IgD-negative memory B cell (primary cell): ENCODE measurements at regions not wholly inside any gene's neighbourhood (a gene's known extent, or its start where the extent isn't known, plus 50 kb on each side); places are given as distances from the start of the nearest gene placed in this dataset.

Source experiments
- H3K27ac Mint-ChIP-seq, 3 donors: one replicate each; pipeline ENCODE4 v1.8.0; 2020 to 2022; ENCODE audit warnings: mild to moderate bottlenecking in 3 of 3, mixed read lengths in 3 of 3, moderate library complexity in 1 of 3
- H3K27me3 Mint-ChIP-seq: one replicate; pipeline ENCODE4 v1.8.0; 2021; ENCODE audit warnings: mixed read lengths
- H3K36me3 Mint-ChIP-seq: one replicate; pipeline ENCODE4 v1.8.0; 2020; ENCODE audit warnings: mild to moderate bottlenecking, mixed read lengths
- H3K4me1 Mint-ChIP-seq, 3 donors: one replicate each; pipeline ENCODE4 v1.8.0; 2020 to 2022; ENCODE audit warnings: mixed read lengths in 3 of 3, mild to moderate bottlenecking in 1 of 3
- H3K4me3 Mint-ChIP-seq, 4 donors: one replicate each; pipeline ENCODE4 v1.8.0; 2020 to 2022; ENCODE audit warnings: mild to moderate bottlenecking in 4 of 4, mixed read lengths in 4 of 4, moderate library complexity in 3 of 4
- H3K9me3 Mint-ChIP-seq, 3 donors: one replicate each; pipeline ENCODE4 v1.8.0; 2020 to 2021; ENCODE audit warnings: mixed read lengths in 3 of 3, mild to moderate bottlenecking in 1 of 3

GRCh38 chr19:27777242-27777641 lies 1435.7 kb downstream of the UQCRFS1 start:
- H3K27ac Mint-ChIP-seq: no peak overlapping the region
- peaks cover 32% of the 10 kb centered on the region for H3K36me3 Mint-ChIP-seq
- peaks cover 5 to 10% (median 5%) of the 10 kb centered on the region in 3 donors for H3K4me1 Mint-ChIP-seq
- H3K9me3 Mint-ChIP-seq: peaks cover 2 to 26% (median 22%) of the 10 kb centered on the region in 3 donors
- no peak overlapping the region for H3K4me3 Mint-ChIP-seq
- no peaks in the 10 kb centered on the region for H3K27me3 Mint-ChIP-seq

- H3K36me3 Mint-ChIP-seq: peaks cover 35% of the 10 kb centered on the region
- H3K4me1 Mint-ChIP-seq: peaks cover 5 to 10% (median 7%) of the 10 kb centered on the region in 3 donors
- H3K27me3 Mint-ChIP-seq: no peaks in the 10 kb centered on the region
- H3K9me3 Mint-ChIP-seq: peaks cover 4 to 33% (median 28%) of the 10 kb centered on the region in 3 donors
- no peak overlapping the region for H3K27ac Mint-ChIP-seq
- H3K4me3 Mint-ChIP-seq: no peak overlapping the region
Observed at GRCh38 chr19:27776524-27776923, 1436.4 kb downstream of the UQCRFS1 start.

GRCh38 chr19:27776020-27776419 lies 1436.9 kb downstream of the UQCRFS1 start:
- Mint-ChIP-seq H3K4me3 (no peak overlapping the region), H3K27me3 (no peaks in the 10 kb centered on the region)

GRCh38 chr19:27775395-27775794 lies 1437.6 kb downstream of the UQCRFS1 start:
- Mint-ChIP-seq H3K4me3 (no peak overlapping the region), H3K4me1 (peaks cover 3 to 6% (median 5%) of the 10 kb centered on the region in 3 donors), H3K27ac (peak overlapping the region in 1 of 3 donors; percentile 43), H3K27me3 (no peaks in the 10 kb centered on the region), H3K36me3 (peaks cover 35% of the 10 kb centered on the region), H3K9me3 (peaks cover 5 to 40% (median 32%) of the 10 kb centered on the region in 3 donors)

More at GRCh38 chr19:27776020-27776419, 1436.9 kb downstream of the UQCRFS1 start:
- H3K36me3 Mint-ChIP-seq: peaks cover 35% of the 10 kb centered on the region
- H3K27ac Mint-ChIP-seq: peak overlapping the region in 1 of 3 donors; percentile 43
- H3K4me1 Mint-ChIP-seq: peaks cover 5 to 10% (median 7%) of the 10 kb centered on the region in 3 donors
- H3K9me3 Mint-ChIP-seq: peaks cover 5 to 37% (median 30%) of the 10 kb centered on the region in 3 donors

GRCh38 chr19:27774827-27775226 lies 1438.1 kb downstream of the UQCRFS1 start:
- peak overlapping the region in 1 of 4 donors; percentile 23 for H3K4me3 Mint-ChIP-seq
- H3K27ac Mint-ChIP-seq: peak overlapping the region in 1 of 3 donors; percentile 46
- peaks cover 5 to 46% (median 38%) of the 10 kb centered on the region in 3 donors for H3K9me3 Mint-ChIP-seq
- peaks cover 1 to 3% (median 2%) of the 10 kb centered on the region in 3 donors for H3K4me1 Mint-ChIP-seq
- no peaks in the 10 kb centered on the region for H3K27me3 Mint-ChIP-seq
- peaks cover 35% of the 10 kb centered on the region for H3K36me3 Mint-ChIP-seq

- Mint-ChIP-seq H3K27me3 (no peaks in the 10 kb centered on the region), H3K36me3 (peaks cover 34% of the 10 kb centered on the region), H3K27ac (no peak overlapping the region), H3K9me3 (peaks cover 6 to 49% (median 41%) of the 10 kb centered on the region in 3 donors), H3K4me3 (no peak overlapping the region), H3K4me1 (peaks cover 0 to 3% (median under 1%) of the 10 kb centered on the region in 3 donors)
Observed at GRCh38 chr19:27774337-27774736, 1438.6 kb downstream of the UQCRFS1 start.

GRCh38 chr19:27773318-27774094 lies 1439.4 kb downstream of the UQCRFS1 start:
- peaks cover 30% of the 10 kb centered on the region for H3K36me3 Mint-ChIP-seq
- no peak overlapping the region for H3K4me3 Mint-ChIP-seq
- no peaks in the 10 kb centered on the region for H3K27me3 Mint-ChIP-seq
- H3K27ac Mint-ChIP-seq: no peak overlapping the region
- H3K4me1 Mint-ChIP-seq: peaks cover 0 to 3% (median 0%) of the 10 kb centered on the region in 3 donors
- H3K9me3 Mint-ChIP-seq: peaks cover 10 to 48% (median 41%) of the 10 kb centered on the region in 3 donors

GRCh38 chr19:27772059-27772458 lies 1440.9 kb downstream of the UQCRFS1 start:
- Mint-ChIP-seq H3K4me1 (peaks cover 0 to 2% (median 0%) of the 10 kb centered on the region in 3 donors), H3K4me3 (no peak overlapping the region), H3K27me3 (no peaks in the 10 kb centered on the region), H3K27ac (no peak overlapping the region), H3K9me3 (peaks cover 14 to 54% (median 47%) of the 10 kb centered on the region in 3 donors), H3K36me3 (peaks cover 21% of the 10 kb centered on the region)

GRCh38 chr19:27770095-27770494 lies 1442.9 kb downstream of the UQCRFS1 start:
- H3K27ac Mint-ChIP-seq: no peak overlapping the region
- peaks cover 9% of the 10 kb centered on the region for H3K36me3 Mint-ChIP-seq
- H3K27me3 Mint-ChIP-seq: no peaks in the 10 kb centered on the region
- H3K4me1 Mint-ChIP-seq: peaks cover 0 to 2% (median 0%) of the 10 kb centered on the region in 3 donors
- peak overlapping the region in 1 of 4 donors; percentile 77 for H3K4me3 Mint-ChIP-seq
- peaks cover 14 to 56% (median 49%) of the 10 kb centered on the region in 3 donors for H3K9me3 Mint-ChIP-seq

- H3K4me1 Mint-ChIP-seq: peaks cover 0 to 2% (median 0%) of the 10 kb centered on the region in 3 donors
- no peak overlapping the region for H3K27ac Mint-ChIP-seq
- H3K27me3 Mint-ChIP-seq: no peaks in the 10 kb centered on the region
- peaks cover 16 to 62% (median 45%) of the 10 kb centered on the region in 3 donors for H3K9me3 Mint-ChIP-seq
- H3K36me3 Mint-ChIP-seq: peaks cover 3% of the 10 kb centered on the region
- H3K4me3 Mint-ChIP-seq: peak overlapping the region in 1 of 4 donors; percentile 4
Observed at GRCh38 chr19:27767234-27767633, 1445.7 kb downstream of the UQCRFS1 start.

- Mint-ChIP-seq H3K27ac (no peak overlapping the region), H3K4me1 (no peaks in the 10 kb centered on the region), H3K4me3 (no peak overlapping the region), H3K36me3 (no peaks in the 10 kb centered on the region), H3K9me3 (peaks cover 13 to 56% (median 39%) of the 10 kb centered on the region in 3 donors), H3K27me3 (no peaks in the 10 kb centered on the region)
Observed at GRCh38 chr19:27765912-27766725, 1446.8 kb downstream of the UQCRFS1 start.

- Mint-ChIP-seq H3K27me3 (no peaks in the 10 kb centered on the region), H3K4me1 (no peaks in the 10 kb centered on the region), H3K27ac (no peak overlapping the region), H3K36me3 (no peaks in the 10 kb centered on the region), H3K9me3 (peaks cover 13 to 59% (median 34%) of the 10 kb centered on the region in 3 donors), H3K4me3 (no peak overlapping the region)
Observed at GRCh38 chr19:27765397-27765796, 1447.6 kb downstream of the UQCRFS1 start.

- no peaks in the 10 kb centered on the region for H3K4me1 Mint-ChIP-seq
- no peak overlapping the region for H3K4me3 Mint-ChIP-seq
- H3K27ac Mint-ChIP-seq: no peak overlapping the region
- H3K36me3 Mint-ChIP-seq: no peaks in the 10 kb centered on the region
- H3K9me3 Mint-ChIP-seq: peaks cover 11 to 49% (median 25%) of the 10 kb centered on the region in 3 donors
- no peaks in the 10 kb centered on the region for H3K27me3 Mint-ChIP-seq
Observed at GRCh38 chr19:27764186-27764804, 1448.7 kb downstream of the UQCRFS1 start.

- no peak overlapping the region for H3K4me3 Mint-ChIP-seq
- no peaks in the 10 kb centered on the region for H3K27me3 Mint-ChIP-seq
- no peak overlapping the region for H3K27ac Mint-ChIP-seq
- no peaks in the 10 kb centered on the region for H3K36me3 Mint-ChIP-seq
- no peaks in the 10 kb centered on the region for H3K4me1 Mint-ChIP-seq
- peaks cover 6 to 44% (median 26%) of the 10 kb centered on the region in 3 donors for H3K9me3 Mint-ChIP-seq
Observed at GRCh38 chr19:27762933-27763332, 1450.0 kb downstream of the UQCRFS1 start.
